Small intestine (tissue), 7 donors: ENCODE measurements at regions not wholly inside any gene's neighbourhood (a gene's known extent, or its start where the extent isn't known, plus 50 kb on each side); places are given as distances from the start of the nearest gene placed in this dataset.

Source experiments
- DNase-seq, 2 donors: peaks; one replicate each; pipeline versions ENCODE4 v3.0.0 to v3.0.0-alpha.2; 2013
- FAIRE-seq: peaks from 2 replicates; lab custom pipeline; 2012; peaks lifted over from hg19 to GRCh38; lab: Jason Lieb, UNC
- H3K27ac ChIP-seq, 3 donors: one replicate each; pipeline ENCODE4 v1.5.1; 2013; ENCODE audit warnings: low read length in 2 of 3, mild to moderate bottlenecking in 2 of 3, control low read depth in 1 of 3, inconsistent platforms in 1 of 3, low read depth in 1 of 3, moderate library complexity in 1 of 3
- H3K27me3 ChIP-seq, 3 donors: one replicate each; pipeline ENCODE4 v1.6.1; 2013; ENCODE audit warnings: low read length in 3 of 3, inconsistent platforms in 1 of 3; ENCODE audit not compliant: control insufficient read depth in 3 of 3, insufficient read depth in 3 of 3
- H3K36me3 ChIP-seq, 3 donors: one replicate each; pipeline ENCODE4 v1.6.1; 2013; ENCODE audit warnings: low read length in 3 of 3, inconsistent platforms in 1 of 3, low read depth in 1 of 3, mild to moderate bottlenecking in 1 of 3, moderate library complexity in 1 of 3; ENCODE audit not compliant: control insufficient read depth in 3 of 3, insufficient read depth in 2 of 3
- H3K4me1 ChIP-seq, 3 donors: one replicate each; pipeline ENCODE4 v1.6.1; 2013; ENCODE audit warnings: low read length in 2 of 3, inconsistent platforms in 1 of 3, low read depth in 1 of 3, mild to moderate bottlenecking in 1 of 3, moderate library complexity in 1 of 3; ENCODE audit not compliant: control insufficient read depth in 3 of 3, insufficient read depth in 2 of 3
- H3K4me3 ChIP-seq, 3 donors: one replicate each; pipeline ENCODE4 v1.5.1; 2013; ENCODE audit warnings: low read length in 3 of 3, control low read depth in 1 of 3, inconsistent platforms in 1 of 3, low read depth in 1 of 3, mild to moderate bottlenecking in 1 of 3, moderate library complexity in 1 of 3
- H3K9me3 ChIP-seq, 2 donors: one replicate each; pipeline ENCODE4 v1.6.1; 2013; ENCODE audit warnings: low read depth in 1 of 2, low read length in 1 of 2; ENCODE audit not compliant: control insufficient read depth in 2 of 2, insufficient read depth in 1 of 2
- WGBS, 3 donors: extraction: QIAGEN DNeasy Blood & Tissue Kit; methylation state at CpG; one replicate each; pipeline ENCODE4 v1.1.7; 2013; 5-methylcytosine and 5-hydroxymethylcytosine counted together
- donor health status: healthy with polysubstance abuse.
- donor health status: control.
- donor health status: control.
- donor health status: Bipolar disorder and iron deficiency.
- donor health status: healthy.

- whole genome bisulfite sequencing, 3 donors, result 83 to 85% (median 84%) methylated on average over 6 of the region's 6 CpGs
- Histone ChIP-seq H3K27ac (no peak overlapping the region), H3K4me3 (no peak overlapping the region), H3K36me3 (no peaks in the 10 kb centered on the region), H3K4me1 (no peaks in the 10 kb centered on the region), H3K27me3 (no peaks in the 10 kb centered on the region), H3K9me3 (no peaks in the 10 kb centered on the region)
- no peak for DNase-seq
- no peak for FAIRE-seq
Observed at GRCh38 chr18:78054801-78055200, 805.2 kb downstream of the GALR1 start.

- WGBS, 3 donors, result 77 to 79% (median 77%) methylated on average over 2 of the region's 2 CpGs
- H3K4me1 ChIP-seq, result no peaks in the 10 kb centered on the region
- DNase-seq (no peak), FAIRE-seq (no peak)
- no peak overlapping the region for H3K4me3 ChIP-seq
- H3K27ac ChIP-seq, result no peak overlapping the region
- H3K27me3 ChIP-seq, result no peaks in the 10 kb centered on the region
- no peaks in the 10 kb centered on the region for H3K36me3 ChIP-seq
- no peaks in the 10 kb centered on the region for H3K9me3 ChIP-seq
Observed at GRCh38 chr18:78056011-78056410, 806.4 kb downstream of the GALR1 start.

- Histone ChIP-seq H3K9me3 (peaks cover 2 to 5% of the 10 kb centered on the region in 2 donors), H3K27ac (no peak overlapping the region), H3K36me3 (no peaks in the 10 kb centered on the region), H3K4me3 (no peak overlapping the region), H3K27me3 (no peaks in the 10 kb centered on the region), H3K4me1 (no peaks in the 10 kb centered on the region)
- DNase-seq (peak in 1 of 2 donors; percentile 3), FAIRE-seq (no peak)
- WGBS, 3 donors, result 59 to 69% (median 68%) methylated on average over 13 of the region's 13 CpGs
Observed at GRCh38 chr18:78069784-78070664, 820.4 kb downstream of the GALR1 start.

- DNase-seq, result no peak
- H3K27me3 ChIP-seq, result no peaks in the 10 kb centered on the region
- peaks cover 2 to 5% of the 10 kb centered on the region in 2 donors for H3K9me3 ChIP-seq
- 83 to 84% (median 83%) methylated on average over 19 of the region's 19 CpGs for WGBS, 3 donors
- FAIRE-seq, result no peak
- no peaks in the 10 kb centered on the region for H3K36me3 ChIP-seq
- H3K4me1 ChIP-seq, result no peaks in the 10 kb centered on the region
- no peak overlapping the region for H3K27ac ChIP-seq
- no peak overlapping the region for H3K4me3 ChIP-seq
Observed at GRCh38 chr18:78071166-78071710, 821.6 kb downstream of the GALR1 start.

GRCh38 chr18:78071776-78072175, 822.1 kb downstream of the GALR1 start:
- H3K36me3 ChIP-seq, result no peaks in the 10 kb centered on the region
- H3K27me3 ChIP-seq, result no peaks in the 10 kb centered on the region
- no peaks in the 10 kb centered on the region for H3K4me1 ChIP-seq
- no peak overlapping the region for H3K27ac ChIP-seq
- WGBS, 3 donors, result 68 to 83% (median 75%) methylated on average over 3 of the region's 3 CpGs
- peaks cover 2 to 5% of the 10 kb centered on the region in 2 donors for H3K9me3 ChIP-seq
- H3K4me3 ChIP-seq, result no peak overlapping the region
- no peak for DNase-seq
- no peak for FAIRE-seq

- 81 to 83% (median 83%) methylated on average over 14 of the region's 14 CpGs for WGBS, 3 donors
- Histone ChIP-seq H3K4me3 (no peak overlapping the region), H3K27me3 (no peaks in the 10 kb centered on the region), H3K27ac (no peak overlapping the region), H3K36me3 (no peaks in the 10 kb centered on the region), H3K9me3 (peaks cover 0 to 2% of the 10 kb centered on the region in 2 donors), H3K4me1 (no peaks in the 10 kb centered on the region)
- no peak for FAIRE-seq
- no peak for DNase-seq
Observed at GRCh38 chr18:78072375-78072774, 822.7 kb downstream of the GALR1 start.

- Histone ChIP-seq H3K9me3 (peaks cover 0 to 2% of the 10 kb centered on the region in 2 donors), H3K36me3 (no peaks in the 10 kb centered on the region), H3K27me3 (no peaks in the 10 kb centered on the region), H3K27ac (no peak overlapping the region), H3K4me3 (no peak overlapping the region), H3K4me1 (no peaks in the 10 kb centered on the region)
- FAIRE-seq (no peak), DNase-seq (peak in 1 of 2 donors; percentile 14)
- WGBS, 3 donors, result 58 to 62% (median 61%) methylated on average over 5 of the region's 5 CpGs
Observed at GRCh38 chr18:78073275-78073674, 823.6 kb downstream of the GALR1 start.

GRCh38 chr18:78074400-78075020, 824.9 kb downstream of the GALR1 start:
- H3K9me3 ChIP-seq, result peaks cover 0 to 2% of the 10 kb centered on the region in 2 donors
- 47 to 60% (median 48%) methylated on average over 12 of the region's 12 CpGs for WGBS, 3 donors
- no peaks in the 10 kb centered on the region for H3K27me3 ChIP-seq
- no peak overlapping the region for H3K4me3 ChIP-seq
- no peaks in the 10 kb centered on the region for H3K36me3 ChIP-seq
- no peak overlapping the region for H3K27ac ChIP-seq
- DNase-seq (peak in 1 of 2 donors; percentile 5), FAIRE-seq (no peak)
- H3K4me1 ChIP-seq, result no peaks in the 10 kb centered on the region
